ENCODE measurements at regions not wholly inside any gene's neighbourhood (a gene's known extent, or its start where the extent isn't known, plus 50 kb on each side); places are given as distances from the start of the nearest gene placed in this dataset.
A peak's percentile ranks its signal among the peaks of the same experiment; 100 is the strongest.

- intact Hi-C loops (cut with micrococcal nuclease; ENCODE audit: unreplicated experiment), result no loop called here
- no peaks in the 10 kb centered on the region for H3K4me1 ChIP-seq (ENCODE audit: control insufficient read depth, insufficient read depth, low read length)
- ChIA-PET SMC1A (ENCODE audit: uncharacterized antibody, unreplicated experiment) (interaction anchor here (0.6 kb wide), 1 partner anchor 365 kb away, joined by 3 read pairs; no protein-coding TSS in a partner anchor), POLR2A (no interaction called here), CTCF (no interaction called here), RAD21 (ENCODE audit: unreplicated experiment) (no interaction called here)
- H4K20me1 ChIP-seq (ENCODE audit: control insufficient read depth, insufficient read depth), result no peaks in the 10 kb centered on the region
- no TSS peak for BruUV-seq (replicated peaks)
- H3K4me2 ChIP-seq (ENCODE audit: control insufficient read depth, insufficient read depth), result no peak overlapping the region
- in situ Hi-C loops (cut with MboI), result no loop called here
- no peaks in the 10 kb centered on the region for H3K36me3 ChIP-seq (ENCODE audit: control insufficient read depth in 2 of 2, insufficient read depth in 2 of 2, low read length in 1 of 2)
- H3K9me3 ChIP-seq (replicated peaks; ENCODE audit: control insufficient read depth, insufficient read depth, low read length), result no peaks in the 10 kb centered on the region; the same call in 2 of the 3 replicates
- H3K79me2 ChIP-seq (ENCODE audit: control insufficient read depth, insufficient read depth, low read length), result no peaks in the 10 kb centered on the region
- 0% methylated on average over 1 of the region's 1 CpG for WGBS (ENCODE audit: insufficient coverage, insufficient replicate concordance, low lambda C conversion rate, missing lambda C conversion rate)
- TF ChIP-seq REST (IDR thresholded peaks at IDR 0.05; ENCODE audit: low read depth, low read length) (no peak), ATF7 (IDR thresholded peaks at IDR 0.05; ENCODE audit: low read depth) (no peak), HDAC6 (IDR thresholded peaks at IDR 0.05; ENCODE audit: unreplicated experiment) (no peak), ATF3 (IDR thresholded peaks at IDR 0.05; ENCODE audit: borderline replicate concordance, extremely low read depth, low read depth, low read length) (no peak), ZNF217 (IDR thresholded peaks at IDR 0.05) (no peak)
- H3K9ac ChIP-seq (ENCODE audit: control insufficient read depth, insufficient read depth, low read length), result no peak overlapping the region
- FAIRE-seq (no peak), ATAC-seq (peak; percentile 48; the same call in 2 of the 3 replicates), DNase-seq (ENCODE audit: low read depth, low spot score) (peak; percentile 17)
- H3K27me3 ChIP-seq (replicated peaks in 1 of 2; ENCODE audit: control insufficient read depth in 2 of 2, insufficient read depth in 2 of 2, low read length in 1 of 2), result no peaks in the 10 kb centered on the region
- H3K4me3 ChIP-seq, result no peak overlapping the region
- no peak overlapping the region for H2AFZ ChIP-seq (ENCODE audit: control insufficient read depth, low read depth, low read length)
- no peak overlapping the region for H3K27ac ChIP-seq (ENCODE audit: control insufficient read depth, insufficient read depth)
Observed at GRCh38 chr5:123294544-123294943, 128.7 kb downstream of the CEP120 start.

Measured in GM12878 (cell line).